ENCODE measurements at regions not wholly inside any gene's neighbourhood (a gene's known extent, or its start where the extent isn't known, plus 50 kb on each side); places are given as distances from the start of the nearest gene placed in this dataset.

DNA sequence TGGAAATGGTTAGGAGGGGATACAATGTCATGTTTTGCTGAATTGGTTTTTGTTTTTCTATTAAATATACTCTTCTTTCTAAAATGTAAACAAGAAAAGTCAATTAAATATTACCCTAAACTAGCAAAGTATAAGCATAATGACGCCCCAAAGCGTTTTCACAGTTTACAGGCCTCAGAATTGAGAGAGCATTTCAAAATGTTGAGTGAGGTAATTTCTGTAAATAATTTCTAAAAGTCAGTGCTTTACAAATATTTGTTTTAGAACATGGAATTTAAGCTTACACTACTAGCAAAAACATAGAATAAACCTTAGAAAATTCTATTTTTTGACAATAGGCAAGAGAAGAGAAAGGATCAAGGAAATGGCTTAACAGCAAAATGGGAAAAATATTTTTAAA lies 958.4 kb upstream of the USP15 start:
- ATAC-seq (ENCODE audit: low read depth): no peak
- Histone ChIP-seq H3K4me1 (ENCODE audit: insufficient read depth, poor library complexity, severe bottlenecking) (no peaks in the 10 kb centered on the region), H3K4me3 (ENCODE audit: severe bottlenecking) (no peak overlapping the region), H3K36me3 (ENCODE audit: low read depth) (no peaks in the 10 kb centered on the region), H3K27me3 (ENCODE audit: insufficient read depth, poor library complexity, severe bottlenecking) (no peaks in the 10 kb centered on the region), H3K9me3 (ENCODE audit: severe bottlenecking) (no peaks in the 10 kb centered on the region), H3K27ac (ENCODE audit: poor library complexity, severe bottlenecking) (no peak overlapping the region)
- DNase-seq (ENCODE audit: low spot score): no peak
- TF ChIP-seq, protein P1, sequence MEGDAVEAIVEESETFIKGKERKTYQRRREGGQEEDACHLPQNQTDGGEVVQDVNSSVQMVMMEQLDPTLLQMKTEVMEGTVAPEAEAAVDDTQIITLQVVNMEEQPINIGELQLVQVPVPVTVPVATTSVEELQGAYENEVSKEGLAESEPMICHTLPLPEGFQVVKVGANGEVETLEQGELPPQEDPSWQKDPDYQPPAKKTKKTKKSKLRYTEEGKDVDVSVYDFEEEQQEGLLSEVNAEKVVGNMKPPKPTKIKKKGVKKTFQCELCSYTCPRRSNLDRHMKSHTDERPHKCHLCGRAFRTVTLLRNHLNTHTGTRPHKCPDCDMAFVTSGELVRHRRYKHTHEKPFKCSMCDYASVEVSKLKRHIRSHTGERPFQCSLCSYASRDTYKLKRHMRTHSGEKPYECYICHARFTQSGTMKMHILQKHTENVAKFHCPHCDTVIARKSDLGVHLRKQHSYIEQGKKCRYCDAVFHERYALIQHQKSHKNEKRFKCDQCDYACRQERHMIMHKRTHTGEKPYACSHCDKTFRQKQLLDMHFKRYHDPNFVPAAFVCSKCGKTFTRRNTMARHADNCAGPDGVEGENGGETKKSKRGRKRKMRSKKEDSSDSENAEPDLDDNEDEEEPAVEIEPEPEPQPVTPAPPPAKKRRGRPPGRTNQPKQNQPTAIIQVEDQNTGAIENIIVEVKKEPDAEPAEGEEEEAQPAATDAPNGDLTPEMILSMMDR (IDR thresholded peaks at IDR 0.05; ENCODE audit: poor library complexity, severe bottlenecking): no peak

DNA sequence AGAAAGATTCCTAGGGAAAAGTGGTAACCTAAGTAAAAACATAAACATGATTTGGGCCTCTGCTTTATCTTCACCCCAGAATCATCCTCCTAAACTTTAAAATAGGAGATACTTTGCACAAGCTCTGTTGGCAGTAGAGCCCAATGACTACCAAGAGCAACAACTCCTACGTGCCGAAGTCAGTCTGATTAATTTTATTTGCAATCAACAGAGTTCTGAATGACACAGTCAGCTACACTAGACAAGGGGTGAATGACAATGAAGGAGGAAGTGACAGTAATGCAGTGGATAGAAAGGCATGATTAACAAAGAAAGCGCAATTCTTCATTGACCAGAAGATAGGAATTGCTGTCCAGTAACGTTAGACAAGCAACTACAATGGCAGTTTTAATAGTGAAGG lies 957.9 kb upstream of the USP15 start:
- ATAC-seq (ENCODE audit: low read depth): no peak
- H3K27me3 ChIP-seq (ENCODE audit: insufficient read depth, poor library complexity, severe bottlenecking): no peaks in the 10 kb centered on the region

DNA sequence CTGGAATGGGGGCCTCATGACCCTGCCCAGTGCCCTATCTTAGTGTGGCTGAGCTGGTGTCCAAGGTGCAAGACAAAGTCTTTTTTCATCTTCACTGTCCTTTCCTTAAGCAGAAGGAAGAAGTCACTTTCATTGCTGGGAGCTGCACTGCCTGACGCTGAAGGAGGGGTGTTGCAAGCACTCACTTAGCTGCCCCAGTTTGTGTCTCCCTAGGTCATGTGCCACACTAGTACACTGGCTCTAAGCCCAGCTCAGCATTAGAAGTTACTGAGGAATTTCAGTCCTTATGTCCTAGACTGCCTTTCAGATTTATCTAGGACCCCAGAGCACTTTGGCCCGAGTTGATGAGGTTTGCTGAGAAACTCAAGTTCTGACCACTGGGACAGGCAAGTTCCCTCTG lies 952.0 kb upstream of the USP15 start:
- TF ChIP-seq, protein P1 (IDR thresholded peaks at IDR 0.05; ENCODE audit: poor library complexity, severe bottlenecking): no peak
- no peaks in the 10 kb centered on the region for H3K4me1 ChIP-seq (ENCODE audit: insufficient read depth, poor library complexity, severe bottlenecking)
- no peaks in the 10 kb centered on the region for H3K27me3 ChIP-seq (ENCODE audit: insufficient read depth, poor library complexity, severe bottlenecking)
- H3K9me3 ChIP-seq (ENCODE audit: severe bottlenecking): no peaks in the 10 kb centered on the region
- H3K27ac ChIP-seq (ENCODE audit: poor library complexity, severe bottlenecking): no peak overlapping the region
- H3K4me3 ChIP-seq (ENCODE audit: severe bottlenecking): no peak overlapping the region
- DNase-seq (ENCODE audit: low spot score) (no peak), ATAC-seq (ENCODE audit: low read depth) (no peak)
- no peaks in the 10 kb centered on the region for H3K36me3 ChIP-seq (ENCODE audit: low read depth)

More for the DNA sequence above, 957.9 kb upstream of the USP15 start:
- Histone ChIP-seq H3K9me3 (ENCODE audit: severe bottlenecking) (no peaks in the 10 kb centered on the region), H3K27ac (ENCODE audit: poor library complexity, severe bottlenecking) (no peak overlapping the region), H3K36me3 (ENCODE audit: low read depth) (no peaks in the 10 kb centered on the region), H3K4me1 (ENCODE audit: insufficient read depth, poor library complexity, severe bottlenecking) (no peaks in the 10 kb centered on the region), H3K4me3 (ENCODE audit: severe bottlenecking) (no peak overlapping the region)
- DNase-seq (ENCODE audit: low spot score): no peak
- TF ChIP-seq, protein P1 (IDR thresholded peaks at IDR 0.05; ENCODE audit: poor library complexity, severe bottlenecking): no peak

DNA sequence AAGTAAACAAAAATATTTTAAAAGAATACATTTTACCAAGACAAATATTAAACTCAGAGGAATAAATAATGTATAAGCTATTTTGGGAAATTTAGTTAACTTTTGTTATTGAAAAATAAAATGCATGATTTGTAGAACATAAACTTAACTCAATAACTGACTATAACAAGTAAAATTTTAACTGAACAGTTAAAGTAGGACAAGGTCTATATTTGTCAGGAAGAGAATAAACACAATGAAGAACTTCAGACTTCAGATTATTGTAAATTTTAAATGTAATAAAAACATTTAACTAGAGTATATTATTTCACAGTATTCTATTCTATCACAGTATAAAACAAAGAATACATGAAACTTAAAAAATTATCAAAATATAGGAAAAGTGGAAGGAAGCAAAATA lies 948.8 kb upstream of the USP15 start:
- DNase-seq (ENCODE audit: low spot score) (no peak), ATAC-seq (ENCODE audit: low read depth) (no peak)
- H3K36me3 ChIP-seq (ENCODE audit: low read depth): no peaks in the 10 kb centered on the region
- H3K27me3 ChIP-seq (ENCODE audit: insufficient read depth, poor library complexity, severe bottlenecking): no peaks in the 10 kb centered on the region
- no peak overlapping the region for H3K27ac ChIP-seq (ENCODE audit: poor library complexity, severe bottlenecking)
- H3K4me3 ChIP-seq (ENCODE audit: severe bottlenecking): no peak overlapping the region
- H3K4me1 ChIP-seq (ENCODE audit: insufficient read depth, poor library complexity, severe bottlenecking): no peaks in the 10 kb centered on the region
- TF ChIP-seq, protein P1 (IDR thresholded peaks at IDR 0.05; ENCODE audit: poor library complexity, severe bottlenecking): no peak
- no peaks in the 10 kb centered on the region for H3K9me3 ChIP-seq (ENCODE audit: severe bottlenecking)

DNA sequence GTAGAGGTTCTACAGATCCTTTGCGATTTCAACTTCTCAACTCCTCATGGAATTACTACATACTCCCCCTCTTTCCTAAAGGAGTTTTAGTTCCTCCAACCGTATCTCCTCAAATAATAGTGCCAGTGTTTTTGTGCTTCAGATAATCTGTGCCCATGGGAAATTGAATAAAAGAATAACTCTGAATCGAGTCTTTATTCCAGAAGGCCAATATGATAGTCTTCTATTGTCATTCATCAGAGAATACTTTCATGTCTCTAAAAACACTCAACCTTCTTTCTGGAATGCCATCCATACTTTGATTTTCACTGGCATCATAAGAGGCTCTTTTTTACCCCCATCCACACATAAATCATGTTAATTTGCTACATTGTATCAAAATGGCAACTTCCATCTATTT lies 911.3 kb upstream of the USP15 start:
- DNase-seq (ENCODE audit: low spot score): no peak

More for the DNA sequence above, 911.3 kb upstream of the USP15 start:
- H3K27me3 ChIP-seq (ENCODE audit: insufficient read depth, poor library complexity, severe bottlenecking): peaks cover under 1% of the 10 kb centered on the region
- no peak overlapping the region for H3K4me3 ChIP-seq (ENCODE audit: severe bottlenecking)
- no peaks in the 10 kb centered on the region for H3K36me3 ChIP-seq (ENCODE audit: low read depth)
- H3K27ac ChIP-seq (ENCODE audit: poor library complexity, severe bottlenecking): no peak overlapping the region
- no peak for ATAC-seq (ENCODE audit: low read depth)
- H3K4me1 ChIP-seq (ENCODE audit: insufficient read depth, poor library complexity, severe bottlenecking): no peaks in the 10 kb centered on the region
- TF ChIP-seq, protein P1 (IDR thresholded peaks at IDR 0.05; ENCODE audit: poor library complexity, severe bottlenecking): no peak
- H3K9me3 ChIP-seq (ENCODE audit: severe bottlenecking): no peaks in the 10 kb centered on the region

Data from RWPE2 (cell line).